ENCODE measurements at regions not wholly inside any gene's neighbourhood (a gene's known extent, or its start where the extent isn't known, plus 50 kb on each side); places are given as distances from the start of the nearest gene placed in this dataset.
"Not testable (repeated sequence)": the region's sequence is repeated elsewhere in the genome, so short reads cannot be mapped to it uniquely, and the experiment has no call there.

DNA sequence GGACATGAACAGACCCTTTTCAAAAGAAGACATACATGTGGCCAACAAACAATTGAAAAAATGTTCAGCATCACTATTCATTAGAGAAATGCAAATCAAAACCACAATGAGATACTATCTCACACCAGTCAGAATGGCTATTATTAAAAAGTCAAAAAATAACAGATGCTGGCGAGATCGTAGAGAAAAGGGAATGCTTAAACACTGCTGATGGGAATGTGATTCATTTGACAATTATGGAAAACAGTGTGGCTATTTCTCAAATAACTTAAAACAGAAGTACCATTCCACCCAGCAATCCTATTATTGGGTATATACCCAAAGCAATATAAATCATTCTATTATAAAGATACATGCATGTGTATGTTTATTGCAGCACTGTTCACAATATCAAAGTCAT, 281.8 kb upstream of the CDH5 start:
- not testable (repeated sequence) for DNase-seq

DNA sequence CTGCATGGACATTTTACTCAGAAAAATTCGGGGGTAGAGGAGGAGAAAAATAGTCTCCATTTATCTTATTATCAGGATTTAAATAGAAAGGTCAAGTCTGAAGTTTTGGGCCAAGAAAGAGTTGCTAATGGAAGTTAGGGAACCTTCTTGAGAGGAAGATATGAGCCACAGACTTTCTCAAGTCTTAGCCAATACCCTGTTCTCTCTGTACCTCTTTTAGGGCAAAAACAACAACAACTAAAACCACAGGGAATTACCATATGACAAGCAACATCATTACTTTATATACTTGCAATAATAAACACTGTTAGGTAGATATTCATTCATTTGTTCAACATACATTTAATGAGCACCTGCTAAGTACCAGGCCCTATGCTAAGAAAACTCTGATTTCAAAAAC, 282.2 kb upstream of the CDH5 start:
- no peak for DNase-seq

DNA sequence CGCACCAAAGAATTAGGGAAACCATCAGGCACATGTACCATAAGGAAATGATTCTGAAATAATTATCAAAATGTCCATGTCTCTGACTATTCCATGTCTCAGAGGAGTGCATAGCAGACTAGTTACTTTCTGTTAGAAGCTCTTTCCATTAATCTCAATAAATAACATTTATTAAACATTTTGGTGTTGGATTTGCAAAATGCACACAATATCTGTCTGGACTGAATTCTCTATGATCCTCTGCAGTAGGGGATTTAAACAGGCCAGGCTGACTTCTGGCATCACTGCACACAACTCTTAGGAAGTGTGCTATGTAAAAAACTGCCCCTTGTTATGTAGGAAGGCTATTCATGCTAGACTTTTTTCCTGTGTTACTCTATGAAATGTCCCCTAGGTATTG, 283.3 kb upstream of the CDH5 start:
- no peak for DNase-seq

DNA sequence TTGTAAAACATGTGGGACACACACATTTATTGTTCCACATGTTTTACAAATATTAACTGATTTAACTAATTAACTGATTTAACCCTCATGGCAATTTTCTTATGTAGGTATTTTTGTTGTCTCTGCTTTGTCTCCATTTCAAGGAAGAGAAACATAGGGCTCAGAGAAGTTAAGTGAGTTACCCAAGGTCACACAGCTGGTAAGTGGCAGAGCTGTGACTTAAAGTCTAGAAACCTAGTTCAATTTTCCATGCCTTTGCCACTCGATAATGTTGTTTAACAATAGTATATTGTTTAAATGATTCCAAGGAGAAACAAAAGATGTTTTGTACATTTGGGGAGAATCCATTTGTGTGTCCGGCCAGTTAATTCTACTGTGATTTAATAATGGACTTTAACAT, 284.1 kb upstream of the CDH5 start:
- no peak for DNase-seq

DNA sequence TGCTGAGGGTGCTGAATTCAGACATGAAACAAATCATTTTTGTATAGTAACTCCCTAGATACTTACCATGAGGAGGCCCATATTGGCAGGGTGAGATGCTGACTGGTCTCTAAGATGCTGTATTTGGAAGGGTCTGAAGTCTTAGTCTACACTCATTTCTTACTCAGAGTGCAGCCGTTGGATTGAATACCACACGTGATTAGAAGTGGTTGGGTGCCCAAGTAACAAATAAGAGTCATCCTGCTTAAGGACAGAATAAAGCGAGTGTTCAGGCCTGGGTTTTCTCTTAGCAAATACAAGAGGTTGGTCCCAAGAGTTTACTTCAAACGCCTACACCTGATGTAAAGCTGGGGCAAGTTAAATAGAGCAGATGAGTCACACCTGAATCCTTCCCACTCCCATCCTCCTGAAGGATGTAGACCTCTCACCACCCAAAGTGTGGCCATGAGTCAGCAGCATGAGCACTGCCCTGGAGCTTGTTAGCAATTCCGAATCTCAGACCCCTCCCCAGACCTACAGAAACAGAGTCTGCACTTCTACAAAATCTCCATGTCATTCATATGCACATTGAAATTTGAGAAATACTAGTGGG, 284.6 kb upstream of the CDH5 start:
- no peak for DNase-seq

DNA sequence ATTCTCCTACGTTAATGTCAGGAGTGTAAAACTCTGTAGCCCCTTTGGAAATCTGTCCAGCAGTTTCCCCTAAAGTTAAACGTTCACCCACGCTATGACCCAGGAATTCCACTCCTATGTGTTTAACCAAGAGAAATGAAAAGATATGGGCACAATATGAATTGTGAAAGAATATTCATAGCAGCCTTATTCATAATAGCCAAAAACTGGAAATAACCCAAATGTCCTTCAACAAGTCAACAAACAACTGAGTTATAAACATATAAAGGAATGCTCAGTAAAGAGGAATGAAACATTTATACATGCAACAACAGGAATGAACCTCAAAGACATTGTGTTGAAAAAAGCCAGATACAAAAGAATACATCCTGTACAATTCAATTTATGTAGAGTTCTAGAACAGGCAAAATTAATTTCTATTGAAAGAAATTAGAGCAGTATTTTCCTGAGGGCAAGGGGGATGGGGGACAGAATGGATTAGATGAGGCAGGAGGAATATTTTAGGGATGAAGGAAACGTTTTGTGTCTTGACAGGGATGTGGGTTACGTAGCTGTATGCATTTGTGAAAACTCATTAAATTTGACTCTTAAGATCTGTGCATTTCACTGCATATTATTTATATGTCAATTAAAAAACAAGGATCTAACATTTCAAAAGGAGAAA, 286.7 kb upstream of the CDH5 start:
- DNase-seq = no peak

DNA sequence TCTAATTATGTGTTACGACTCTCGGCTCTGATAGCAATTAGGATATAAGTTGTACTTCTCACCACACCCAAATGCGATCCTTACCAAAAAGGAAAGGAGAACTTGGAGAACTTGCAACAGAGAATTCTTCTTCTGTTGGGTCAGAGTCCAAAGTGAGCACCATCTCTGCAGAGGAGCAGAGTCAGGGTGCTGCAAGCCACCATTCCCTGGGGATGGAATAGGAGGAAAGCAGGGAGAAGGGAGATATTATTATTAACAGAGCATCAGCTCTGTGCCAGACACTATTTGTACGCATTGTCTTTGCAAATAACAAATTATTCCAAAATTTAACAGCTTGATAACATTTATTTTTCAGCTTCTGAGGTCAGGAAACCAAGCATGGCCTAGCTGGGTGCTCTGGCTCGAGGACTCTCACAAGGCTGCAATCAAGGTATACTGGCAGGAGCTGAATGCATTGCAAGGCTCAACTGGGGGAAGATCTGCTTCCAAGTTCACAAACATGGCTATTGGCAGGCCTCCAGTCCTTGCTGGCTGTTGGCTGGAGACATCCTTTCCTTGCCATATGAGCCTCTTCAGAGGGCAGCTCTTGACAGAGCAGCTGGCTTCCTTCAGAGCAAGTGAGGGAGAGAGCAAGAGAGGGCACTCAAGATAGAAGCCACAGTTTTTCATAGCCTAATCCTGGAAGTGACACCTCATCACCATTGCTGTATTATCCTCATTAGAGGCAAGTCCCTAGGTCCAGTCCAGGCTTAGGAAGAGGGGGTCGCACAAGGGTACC, 296.2 kb upstream of the CDH5 start:
- DNase-seq = no peak

DNA sequence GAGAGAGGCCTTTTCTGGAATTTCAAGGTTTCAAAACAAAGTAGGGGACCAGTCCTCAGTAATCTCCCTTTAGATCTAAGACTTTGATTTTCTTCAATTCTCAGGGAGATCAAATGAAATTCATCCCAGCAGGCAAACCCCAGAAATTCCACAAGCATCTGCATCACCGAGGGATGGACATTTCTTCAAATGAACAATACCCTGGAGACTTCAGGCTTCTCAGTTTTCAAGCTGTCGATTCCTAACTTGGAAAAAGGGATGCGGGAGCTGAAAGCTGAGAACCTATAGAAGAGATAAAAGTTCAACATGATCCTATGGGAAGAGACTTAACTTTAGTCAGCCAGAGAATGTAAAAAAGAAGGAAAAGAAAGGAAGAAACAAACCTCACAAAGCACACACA, 296.9 kb upstream of the CDH5 start:
- no peak for DNase-seq

DNA sequence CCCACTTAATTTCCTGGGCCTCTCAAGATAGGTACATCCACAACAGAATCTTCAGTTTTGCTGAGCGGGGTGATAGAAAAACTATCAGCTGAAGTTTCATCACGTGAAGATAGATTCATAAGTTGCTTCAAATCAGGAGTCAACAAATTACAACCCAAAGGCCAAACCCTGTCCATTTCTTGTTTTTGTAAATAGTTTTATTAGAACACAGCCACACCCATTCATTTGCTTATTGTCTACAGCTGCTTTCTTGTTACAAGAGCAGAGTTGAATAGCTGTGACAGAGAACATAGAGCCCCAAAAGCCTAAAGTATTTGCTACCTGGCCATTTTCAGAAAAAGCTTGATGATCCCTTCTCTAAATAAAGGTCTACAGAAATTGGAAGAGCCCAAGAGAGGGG, 300.1 kb upstream of the CDH5 start:
- no peak for DNase-seq

DNA sequence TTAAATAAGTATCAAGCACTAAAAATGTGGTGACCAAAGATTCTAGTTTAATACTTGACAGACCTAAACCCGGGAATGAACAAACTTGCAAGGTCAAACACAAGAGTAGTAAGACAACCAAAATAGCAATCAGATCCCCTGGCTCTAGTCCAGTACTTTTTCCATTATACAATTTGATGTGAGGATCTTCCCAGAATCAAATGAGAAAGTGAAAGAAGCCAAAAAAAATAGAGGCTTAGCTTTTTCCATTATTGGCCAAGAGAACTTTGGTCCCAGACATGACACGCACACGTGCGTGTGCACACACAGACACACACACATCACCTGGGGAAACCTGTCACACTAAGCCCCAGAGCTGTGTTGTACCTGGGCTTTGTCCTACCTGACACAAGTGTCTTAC, 300.6 kb upstream of the CDH5 start:
- DNase-seq = no peak

DNA sequence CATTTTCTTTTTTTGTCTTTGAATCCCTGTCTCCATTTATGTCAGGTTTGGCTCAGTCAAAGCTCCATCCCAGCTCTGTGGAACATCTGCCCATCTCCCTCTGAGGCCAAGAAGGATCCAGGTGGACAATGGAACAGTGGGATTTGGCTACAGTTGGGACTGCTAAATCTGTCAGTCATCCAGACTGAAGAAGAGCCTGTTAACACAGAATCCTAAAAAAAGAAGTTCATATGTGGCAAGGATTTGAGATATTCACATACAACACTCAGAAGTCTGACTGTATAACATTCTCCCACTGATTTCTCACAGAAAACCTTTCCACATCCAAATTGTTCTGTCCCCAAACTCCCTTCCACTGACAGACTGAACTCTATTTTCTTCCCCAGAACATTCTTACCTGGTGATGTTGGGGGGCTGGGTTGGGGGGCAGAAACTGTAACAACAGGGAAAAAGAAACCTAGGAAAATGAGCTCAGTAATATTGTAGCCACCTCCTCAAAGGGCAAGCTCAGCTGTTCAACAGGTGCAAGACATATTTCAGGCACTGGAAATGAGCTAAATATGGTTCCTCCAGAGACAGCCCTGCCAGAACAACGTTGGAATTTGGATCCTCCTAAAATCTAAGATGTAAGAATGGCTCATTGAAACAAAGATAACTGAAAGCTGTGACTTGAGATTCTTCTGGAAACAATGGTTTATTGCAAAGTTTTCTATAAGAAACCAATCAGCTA, 301.5 kb upstream of the CDH5 start:
- no peak for DNase-seq

DNA sequence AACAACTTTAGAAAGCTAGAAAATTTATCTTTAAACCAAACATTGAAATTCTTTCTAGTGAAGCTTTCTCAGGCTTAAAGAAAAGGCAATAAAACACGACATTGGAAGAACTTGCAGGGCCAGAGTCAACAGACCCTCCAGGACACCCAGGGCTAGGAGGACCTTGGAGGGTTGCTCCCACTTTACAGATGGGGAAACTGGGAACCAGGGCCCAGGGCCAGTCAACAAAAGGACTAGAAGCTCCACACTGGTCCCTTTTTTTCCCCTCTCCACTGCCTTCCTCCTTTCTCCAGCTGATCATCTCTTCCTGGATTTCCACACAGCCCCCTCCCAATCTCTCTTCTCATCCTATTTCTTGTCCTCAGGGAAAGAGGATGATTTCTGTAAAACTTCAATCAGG, 307.7 kb upstream of the CDH5 start:
- DNase-seq = no peak

DNA sequence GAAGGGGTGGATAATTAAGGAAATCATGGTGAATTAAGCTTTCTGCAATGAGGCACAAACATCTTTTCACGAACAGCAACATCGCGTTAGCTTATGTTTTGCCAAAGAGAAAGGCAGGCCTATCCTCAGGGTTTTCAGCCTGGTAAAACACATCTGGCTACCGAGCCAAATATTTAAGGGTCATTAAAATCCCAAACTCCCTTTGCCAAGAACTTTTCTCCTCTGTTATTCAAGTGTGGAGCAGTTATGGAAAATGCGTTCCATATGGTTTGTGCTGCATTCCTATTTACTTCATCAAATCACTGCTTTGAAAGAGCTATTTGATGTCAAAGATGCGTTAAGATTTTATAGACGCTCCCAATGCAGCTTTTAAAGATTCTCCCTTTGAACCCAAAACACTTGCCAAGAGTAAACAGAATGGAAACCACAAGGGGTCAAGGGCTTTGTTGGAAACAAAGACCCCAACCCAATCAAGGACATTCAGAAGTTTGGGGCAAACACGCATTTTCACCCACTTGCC, 308.3 kb upstream of the CDH5 start:
- DNase-seq = no peak

DNA sequence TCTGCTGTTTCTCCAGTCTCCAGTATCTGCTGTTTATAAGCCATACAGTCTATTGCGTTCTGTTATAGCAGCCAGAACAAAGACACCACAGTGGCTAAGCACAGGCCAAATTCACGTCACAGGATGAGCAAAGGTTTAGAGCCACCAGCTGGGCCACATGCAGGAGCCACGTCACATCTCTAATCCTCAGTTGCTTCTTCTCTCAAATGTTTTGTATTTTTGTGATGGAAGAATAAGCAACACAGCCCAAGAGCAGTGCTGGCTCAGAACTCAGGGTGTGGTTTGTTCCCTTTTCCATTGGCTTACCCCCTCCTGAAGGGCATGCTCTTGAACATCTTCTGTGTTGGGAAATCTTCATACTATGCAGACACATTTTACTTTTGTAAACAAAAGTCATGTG, 309.4 kb upstream of the CDH5 start:
- DNase-seq = no peak

DNA sequence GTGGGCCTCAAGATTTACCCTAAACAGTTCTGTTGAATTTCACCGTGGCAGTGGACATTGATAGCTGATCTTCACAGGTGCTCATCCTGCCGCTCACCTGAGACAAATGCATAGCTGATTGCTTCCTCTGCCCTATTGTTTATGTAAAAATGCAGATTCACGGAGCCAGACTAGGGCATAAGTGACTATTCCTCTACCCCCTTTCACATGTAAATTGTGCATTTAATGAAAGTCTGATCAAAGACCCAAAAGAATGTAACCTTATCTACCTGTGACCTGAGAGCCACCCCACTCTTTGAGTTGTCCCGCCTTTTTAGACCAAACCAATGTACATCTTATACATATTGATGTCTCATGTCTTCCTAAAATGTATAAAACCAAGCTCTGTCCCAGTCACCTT, 312.4 kb upstream of the CDH5 start:
- no peak for DNase-seq

DNA sequence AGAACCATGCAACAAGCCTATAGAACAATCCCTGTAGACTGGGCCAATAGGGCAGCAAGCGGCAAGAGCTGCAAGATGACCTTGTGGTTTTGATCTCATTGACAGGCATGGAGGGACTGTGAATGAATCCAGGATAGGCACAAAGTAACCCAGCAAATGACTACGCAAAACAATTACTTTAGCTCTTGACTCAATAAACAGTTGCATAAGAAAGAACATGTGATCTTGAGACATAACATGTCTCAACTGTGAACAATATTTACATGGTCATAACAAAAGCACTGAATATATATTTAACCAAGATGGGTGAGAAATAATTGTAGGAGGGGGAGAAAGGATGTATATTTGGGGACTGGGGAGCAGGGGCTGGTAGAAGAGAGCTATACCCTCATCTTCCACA, 313.7 kb upstream of the CDH5 start:
- DNase-seq = no peak

DNA sequence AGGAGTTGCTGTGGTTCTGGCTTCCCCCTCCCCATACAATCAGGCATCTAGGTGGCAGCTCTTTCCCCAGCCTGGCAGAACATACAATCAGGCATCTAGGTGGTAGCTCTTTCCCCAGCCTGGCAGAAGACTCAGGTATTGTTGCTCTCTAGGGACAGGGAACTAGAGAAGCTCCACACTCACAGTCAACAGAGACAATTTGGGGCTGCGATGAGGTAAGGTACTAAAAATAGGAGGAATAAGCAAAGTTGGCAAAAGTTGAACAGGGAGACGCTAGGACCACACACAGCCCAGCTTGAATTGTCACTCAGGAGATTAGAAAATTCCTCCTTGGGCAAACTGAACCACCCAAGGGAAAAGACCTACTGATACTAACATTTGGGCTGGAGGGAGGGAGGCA, 315.5 kb upstream of the CDH5 start:
- DNase-seq = no peak

DNA sequence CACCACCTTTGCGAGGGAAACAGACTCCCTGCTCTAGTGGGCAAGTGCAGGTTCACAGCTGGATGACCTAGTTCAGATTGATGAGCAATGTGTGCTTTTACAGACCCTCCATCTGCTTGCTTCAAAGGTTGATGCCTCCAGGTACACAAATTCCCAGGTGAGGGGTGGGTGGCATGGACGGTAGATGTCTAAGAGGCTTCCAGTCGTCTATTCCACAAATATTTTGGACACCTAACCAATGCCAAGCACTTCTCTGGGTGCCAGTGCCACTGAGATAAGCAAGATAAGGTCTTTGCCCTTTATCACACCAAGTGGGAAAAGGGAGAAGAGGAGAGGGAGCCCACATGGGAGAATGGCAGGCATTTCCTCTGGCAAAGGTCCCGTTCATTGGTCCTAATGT, 316.6 kb upstream of the CDH5 start:
- DNase-seq = no peak

DNA sequence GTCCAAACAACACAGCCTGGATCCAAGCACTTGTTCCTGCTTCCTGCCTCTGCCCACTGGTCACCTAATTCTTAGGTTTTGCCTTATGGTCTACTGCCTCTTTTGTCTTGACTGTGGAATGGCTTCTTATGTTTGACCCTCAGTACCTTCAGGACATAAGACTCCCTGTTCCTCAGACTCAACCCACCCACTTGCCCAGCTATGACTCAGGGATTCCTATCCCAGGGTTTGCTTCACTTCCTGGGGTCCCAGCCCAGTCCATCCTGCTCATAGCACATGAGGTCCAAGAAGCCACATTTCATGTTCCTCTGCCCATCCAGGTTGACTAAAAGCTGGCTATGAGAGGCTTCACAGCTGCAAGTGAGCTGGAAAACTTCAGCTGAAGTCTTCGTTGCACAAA, 320.9 kb upstream of the CDH5 start:
- DNase-seq = no peak

DNA sequence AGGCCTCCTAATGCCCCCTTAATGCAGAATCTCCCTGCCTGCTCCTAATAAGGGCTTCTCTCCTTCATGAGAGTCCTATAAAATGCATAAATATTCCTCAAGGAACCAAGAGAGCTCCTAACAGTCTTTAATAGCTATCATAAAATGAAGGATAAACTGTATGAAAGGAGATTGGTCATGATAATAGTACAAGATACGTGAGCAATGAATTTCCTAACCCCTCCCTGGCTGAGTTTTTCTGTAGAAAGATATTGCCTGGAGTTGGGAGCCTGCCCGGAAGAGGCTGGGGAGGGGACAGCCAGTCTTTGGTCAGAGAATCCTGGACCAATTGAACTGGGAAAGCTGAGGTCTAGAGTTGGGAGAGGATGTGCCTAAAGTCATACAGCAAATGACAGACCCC, 321.9 kb upstream of the CDH5 start:
- no peak for DNase-seq

DNA sequence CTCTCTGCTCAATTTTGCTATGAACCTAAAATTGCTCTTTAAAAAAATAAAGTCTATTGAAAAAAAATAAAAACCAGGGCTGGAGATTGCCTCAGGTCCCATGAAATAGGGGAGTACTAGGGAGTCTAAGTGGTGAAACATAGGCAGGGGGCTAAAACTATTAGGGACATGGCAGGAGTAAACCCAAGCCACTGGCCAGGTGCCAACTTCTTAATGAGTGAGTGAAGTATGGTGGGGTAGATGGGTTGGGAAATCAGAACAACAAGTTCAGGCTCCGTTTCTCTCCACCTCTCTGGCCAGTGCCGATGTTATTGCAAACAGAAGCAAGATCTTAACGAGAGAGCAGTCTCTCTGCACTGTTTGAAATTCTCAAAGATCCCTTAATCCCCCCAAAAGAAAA, 322.4 kb upstream of the CDH5 start:
- no peak for DNase-seq

DNA sequence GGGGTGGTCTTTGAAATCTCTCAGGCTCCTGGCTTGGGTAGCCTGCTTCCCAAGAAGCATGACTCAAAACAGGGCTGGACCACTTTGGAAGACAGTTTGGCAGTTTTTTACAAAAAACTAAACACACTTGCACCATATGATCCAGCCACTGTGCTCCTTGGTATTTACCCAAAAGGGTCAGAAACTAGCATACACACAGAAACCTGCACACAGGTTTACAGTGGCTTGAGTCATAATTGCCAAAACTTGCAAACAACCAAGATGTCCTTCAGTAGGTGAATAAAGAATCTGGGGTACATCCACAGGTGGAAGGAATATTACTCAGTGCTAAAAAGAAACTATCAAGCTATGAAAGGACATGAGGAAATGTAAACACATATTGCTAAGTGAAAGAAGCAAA, 323.2 kb upstream of the CDH5 start:
- no peak for DNase-seq

DNA sequence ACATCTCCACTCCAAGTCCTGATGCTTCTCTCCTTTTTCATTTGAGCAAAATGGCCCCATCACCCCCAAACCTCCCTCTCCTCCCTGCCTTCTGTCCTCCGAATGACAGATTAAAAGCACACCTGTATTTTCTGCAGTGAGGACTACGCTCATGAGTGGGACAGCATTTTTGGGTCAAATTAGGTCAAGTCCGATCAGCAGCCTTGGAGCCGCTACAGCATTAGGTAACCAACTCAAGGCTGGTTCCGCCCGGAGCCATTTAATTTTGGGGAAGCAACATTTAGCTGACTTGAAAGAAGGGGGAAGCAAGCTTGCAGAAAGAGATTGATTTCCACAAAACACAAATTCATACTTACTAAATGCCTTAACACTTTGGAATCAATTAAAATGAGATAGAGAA, 324.1 kb upstream of the CDH5 start:
- no peak for DNase-seq

DNA sequence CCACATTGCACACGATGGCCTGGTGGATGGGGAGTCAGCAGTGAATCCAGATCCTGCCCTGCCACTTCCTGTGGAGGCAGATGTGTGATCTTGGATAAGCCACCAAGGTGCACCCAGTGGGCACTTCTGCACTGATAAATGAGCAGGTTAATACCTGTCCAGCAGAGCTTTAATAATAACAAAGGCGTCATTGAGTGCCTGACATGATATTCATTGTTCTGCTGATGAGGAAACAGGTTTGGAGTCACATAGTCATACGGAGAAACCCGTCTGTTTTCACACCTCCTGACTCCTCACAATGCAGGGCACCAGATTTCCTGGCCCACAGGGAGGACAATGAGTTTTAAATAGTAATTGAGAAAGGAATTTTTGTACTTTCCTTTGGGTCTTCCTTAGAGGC, 324.6 kb upstream of the CDH5 start:
- no peak for DNase-seq
